Cardiac septum (tissue), 1 donor: ENCODE measurements at regions not wholly inside any gene's neighbourhood (a gene's known extent, or its start where the extent isn't known, plus 50 kb on each side); places are given as distances from the start of the nearest gene placed in this dataset.

Experiments
- DNase-seq: peaks from one replicate; pipeline ENCODE4 v3.0.0-alpha.2; 2020; ENCODE audit warnings: low spot score
- intact Hi-C: fragments of 100-400 bp; cut with DNase I; formaldehyde crosslinking; loops from one replicate; pipeline ENCODE4 v1.14.0; 2022
- donor health status: DM: no; HTN: no; CAD: no.

DNA sequence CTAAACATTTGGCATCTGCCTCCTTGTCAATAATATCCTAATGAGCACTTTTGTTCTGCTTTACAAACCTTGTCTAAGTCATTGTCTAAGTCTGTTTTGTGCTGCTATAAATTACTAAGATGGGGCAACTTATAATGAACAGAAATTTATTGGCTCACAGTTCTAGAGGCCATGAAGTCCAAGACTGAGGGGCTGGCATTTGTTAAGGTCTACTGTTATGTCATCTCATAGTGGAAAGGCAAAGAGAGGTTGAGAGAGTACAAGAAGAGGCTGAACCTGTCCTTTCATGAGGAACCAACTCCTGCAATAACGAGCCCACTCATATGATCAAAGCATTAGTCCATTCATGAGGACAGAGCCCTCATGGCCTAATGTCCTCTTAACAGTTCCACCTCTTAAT lies 72.7 kb upstream of the KLF12 start:
- intact Hi-C loops: no loop called here
- DNase-seq: no peak

DNA sequence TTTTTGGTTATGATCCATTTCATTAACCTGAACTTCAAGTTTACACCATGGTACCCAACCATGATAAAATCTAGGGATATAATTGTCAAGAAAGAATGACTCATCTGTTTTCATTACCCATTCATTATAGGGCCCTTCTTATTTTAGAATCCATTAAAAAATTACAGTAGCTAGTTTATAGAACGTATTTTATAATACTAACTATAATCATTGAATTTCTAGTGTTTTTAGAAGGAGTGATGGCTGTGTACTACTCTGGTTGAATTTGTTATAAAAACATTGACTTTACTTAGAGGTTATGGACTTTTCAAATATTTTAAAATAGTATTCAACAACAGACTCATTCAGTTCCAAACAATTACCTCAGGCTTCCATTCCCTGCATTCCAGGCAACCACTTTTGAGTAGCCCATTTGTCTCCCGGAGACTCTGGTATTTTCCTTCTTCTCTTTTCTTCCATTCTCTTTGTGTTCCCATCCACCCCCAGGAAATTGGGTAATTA lies 71.9 kb upstream of the KLF12 start:
- DNase-seq: no peak
- intact Hi-C loops: no loop called here

DNA sequence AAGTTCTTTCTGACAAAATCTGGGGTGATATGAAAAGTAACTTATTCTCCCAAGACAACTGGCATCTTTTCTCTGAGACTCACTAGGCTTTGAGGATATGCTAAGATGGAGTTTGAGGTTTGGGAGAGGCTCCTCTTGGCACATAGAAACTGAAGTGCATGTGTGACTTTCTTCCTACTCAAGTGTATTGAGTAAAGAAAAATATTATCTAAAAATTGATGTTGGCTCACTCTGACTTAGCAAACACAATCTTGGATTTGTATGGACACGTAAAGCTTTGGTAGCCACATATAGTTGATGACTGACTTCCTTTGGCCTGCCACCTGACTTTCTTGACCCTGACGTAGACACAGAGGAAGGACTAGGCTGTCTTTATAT lies 71.1 kb upstream of the KLF12 start:
- DNase-seq: no peak

DNA sequence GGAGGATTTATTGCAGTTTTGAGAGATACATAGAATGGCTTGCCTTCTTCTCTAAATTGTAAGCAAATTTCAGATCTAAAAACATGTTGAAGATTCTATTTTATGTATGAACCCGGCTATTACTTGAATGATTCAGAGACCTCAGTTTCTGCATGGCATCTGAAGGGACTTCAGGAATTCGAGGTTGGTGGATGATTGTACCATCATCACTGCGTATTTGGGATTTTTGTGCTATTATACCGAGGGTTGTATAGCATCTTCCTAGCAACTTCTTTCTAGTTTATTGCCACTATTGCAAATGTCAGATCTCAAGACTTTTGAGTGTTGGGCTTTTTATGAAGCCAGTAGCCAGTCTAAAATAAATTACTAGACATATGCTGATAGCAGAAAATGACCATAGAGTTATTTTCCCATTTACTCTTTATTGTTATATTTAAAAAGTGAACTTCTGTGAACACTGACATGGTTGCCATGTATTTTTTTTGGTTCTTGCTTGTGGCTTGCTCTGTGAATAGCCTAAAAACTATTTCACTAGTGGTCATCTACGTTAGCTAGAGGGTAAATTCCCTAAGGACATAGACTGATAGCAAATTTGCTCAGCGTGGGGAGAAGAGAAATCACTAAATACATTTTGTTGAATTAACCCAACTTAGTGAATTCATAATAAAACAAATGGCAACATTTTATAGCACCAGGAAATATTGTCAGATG lies 70.6 kb upstream of the KLF12 start:
- no peak for DNase-seq
- intact Hi-C loops: no loop called here

More for the DNA sequence above, 71.1 kb upstream of the KLF12 start:
- intact Hi-C loops: no loop called here

DNA sequence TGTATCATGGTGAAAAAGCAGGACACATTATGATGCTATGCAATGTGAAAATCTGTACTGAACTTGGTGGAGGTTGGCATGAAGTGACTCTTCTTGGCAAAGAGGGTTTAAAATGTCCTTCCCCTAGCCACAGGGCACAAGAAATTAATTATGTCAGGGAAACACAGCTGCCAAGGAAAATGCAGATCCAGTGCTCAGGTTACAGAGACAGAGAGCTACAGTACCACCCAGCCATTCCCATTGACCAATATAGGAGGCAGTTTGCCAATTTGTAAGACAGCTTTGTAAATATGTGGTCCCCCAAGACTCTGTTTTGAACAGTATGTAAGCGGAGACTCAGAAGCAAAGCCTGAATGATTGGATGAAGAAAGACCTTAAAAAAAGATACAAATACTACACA lies 69.4 kb upstream of the KLF12 start:
- intact Hi-C loops: no loop called here
- DNase-seq: no peak

DNA sequence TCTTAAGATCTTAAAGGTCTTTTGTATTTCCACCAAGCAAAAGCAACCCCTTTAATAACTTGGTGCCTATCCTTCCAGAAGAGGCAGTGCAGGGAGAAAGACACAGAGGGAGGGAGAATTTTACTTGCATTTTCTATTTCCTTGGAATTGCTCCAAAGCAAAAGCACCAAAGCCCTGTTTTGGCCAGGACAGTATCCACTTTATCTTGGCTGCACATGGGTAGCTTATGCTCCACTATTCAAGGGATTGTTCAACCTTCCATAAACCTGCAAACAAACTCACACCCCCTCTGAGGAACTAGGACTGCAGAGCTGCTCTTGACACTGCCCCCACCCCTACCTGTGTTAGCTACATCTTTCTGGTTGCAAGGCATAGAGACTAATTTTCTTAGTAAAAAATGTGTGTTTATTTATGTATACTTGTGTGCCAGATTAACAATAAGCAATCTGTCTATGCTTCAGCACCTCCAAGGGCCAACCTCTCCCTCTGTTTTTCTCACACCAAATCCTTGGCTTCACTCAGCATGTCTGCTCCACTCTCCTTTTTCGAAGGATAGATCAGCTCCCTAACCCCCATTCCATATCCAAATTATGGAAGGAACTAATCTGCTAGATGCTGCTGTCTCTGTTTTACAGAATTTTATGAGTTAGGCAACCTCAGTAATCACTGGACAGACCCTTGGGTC lies 68.1 kb upstream of the KLF12 start:
- intact Hi-C loops: no loop called here
- DNase-seq: no peak

DNA sequence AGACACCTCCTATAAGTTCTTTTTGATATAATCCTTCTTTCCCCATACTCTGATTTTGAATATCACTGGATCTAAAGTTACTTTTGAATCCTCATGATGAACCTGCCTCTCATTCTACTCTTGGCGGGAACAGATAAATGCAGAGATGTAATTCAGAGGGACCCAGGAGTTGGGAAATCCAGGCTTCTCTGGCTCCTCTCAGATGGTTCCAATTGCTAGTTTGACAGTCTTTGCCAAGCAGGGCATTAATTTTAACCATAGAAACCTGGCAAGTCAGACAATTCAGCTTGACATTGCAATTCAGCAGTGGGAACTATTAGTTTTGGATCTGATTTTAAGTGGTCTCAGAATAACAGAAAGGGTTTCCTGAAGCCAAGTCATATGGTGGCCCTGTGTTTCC lies 67.3 kb upstream of the KLF12 start:
- DNase-seq: no peak
- intact Hi-C loops: no loop called here

DNA sequence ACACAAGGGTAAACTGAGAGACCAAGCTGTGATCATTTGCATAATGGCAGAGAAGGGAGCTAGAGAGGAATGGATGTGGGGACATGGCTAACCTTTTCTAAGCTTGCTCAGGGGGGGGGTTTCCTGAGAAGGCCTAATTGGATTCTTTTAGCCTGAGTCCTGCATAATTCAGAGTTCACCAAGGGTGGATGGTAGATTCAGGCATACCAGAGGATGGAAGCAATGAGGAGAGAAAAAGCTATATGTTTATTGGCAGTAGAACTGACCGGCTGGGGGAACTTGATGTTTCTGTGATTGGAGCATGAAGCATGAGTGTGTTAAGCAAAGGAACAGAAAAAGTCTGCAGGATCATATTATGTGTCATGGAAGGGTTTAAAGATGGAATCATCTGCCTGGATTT lies 65.9 kb upstream of the KLF12 start:
- intact Hi-C loops: no loop called here

DNA sequence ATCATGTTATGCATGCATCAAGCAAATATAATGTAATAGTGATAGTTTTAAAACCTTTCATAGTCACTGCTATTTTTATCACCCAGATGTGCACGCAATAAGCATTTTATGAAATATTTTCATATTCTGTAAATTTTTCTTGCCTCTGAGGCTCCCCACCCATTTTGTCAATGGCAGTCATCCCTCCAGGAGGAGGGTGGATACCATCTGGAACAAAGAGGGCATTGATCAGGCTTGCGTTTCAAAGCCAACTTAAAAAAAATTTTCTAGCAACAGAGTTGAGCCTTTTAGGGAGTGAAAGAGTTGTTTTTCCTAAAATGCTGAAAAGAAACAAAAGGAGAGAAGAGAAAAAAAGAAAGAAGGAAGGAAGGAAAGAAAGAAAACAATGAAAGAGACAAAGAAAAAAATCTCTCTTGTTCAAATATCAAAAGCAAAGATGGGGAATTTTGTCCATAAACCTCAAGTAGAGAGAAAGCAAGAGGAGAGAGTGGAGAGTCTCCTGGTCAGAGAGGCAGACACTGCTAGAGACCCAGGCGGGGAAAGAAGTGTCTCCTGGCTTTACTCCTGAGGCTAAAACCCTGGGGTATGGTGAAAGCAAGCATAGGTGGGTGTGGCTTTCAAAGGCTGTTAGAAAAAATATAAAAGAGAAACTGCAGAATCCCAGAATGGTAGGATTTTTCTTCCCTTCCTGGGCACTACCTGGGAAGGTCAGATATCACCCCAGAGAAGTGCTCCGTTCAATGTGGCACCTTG lies 63.6 kb upstream of the KLF12 start:
- DNase-seq: no peak
- intact Hi-C loops: no loop called here

More for the DNA sequence above, 65.9 kb upstream of the KLF12 start:
- DNase-seq: no peak

DNA sequence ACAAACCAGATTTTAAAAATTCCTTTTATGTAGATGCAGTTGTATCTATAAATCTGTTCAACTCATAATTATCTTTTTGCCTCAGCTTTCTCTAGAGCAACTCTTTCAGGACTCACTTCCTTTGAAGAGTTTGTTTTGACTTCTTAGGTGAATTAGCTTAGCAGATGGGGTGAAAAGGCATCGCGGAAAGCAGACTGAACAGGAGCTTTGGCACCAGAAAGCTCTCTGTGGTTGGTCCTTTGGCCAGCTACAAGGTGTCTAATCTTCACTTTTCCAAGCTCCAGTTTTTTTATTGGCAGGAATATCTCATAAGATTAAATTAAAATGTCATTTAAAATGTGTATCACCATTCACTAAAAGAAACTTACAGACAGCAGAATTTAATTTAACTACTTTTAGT lies 60.6 kb upstream of the KLF12 start:
- intact Hi-C loops: no loop called here
- DNase-seq: no peak

DNA sequence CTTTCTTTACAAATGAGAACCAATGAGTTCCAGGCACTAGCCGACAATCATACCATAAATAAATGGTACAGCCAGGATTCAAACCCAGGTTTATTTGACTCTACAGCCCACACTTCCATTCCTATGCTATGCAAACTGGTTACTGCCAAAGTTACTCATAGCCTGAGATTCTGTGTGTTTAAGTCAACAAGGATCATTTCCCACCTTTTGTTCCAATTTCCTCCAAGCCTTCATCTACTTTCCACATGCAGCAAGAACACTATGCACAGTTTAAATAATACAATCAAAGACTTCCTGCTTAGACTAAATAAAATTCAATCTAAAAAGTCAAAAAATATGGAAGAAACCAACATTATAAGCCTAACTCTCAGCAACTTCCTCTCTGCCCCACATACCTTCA lies 59.2 kb upstream of the KLF12 start:
- no peak for DNase-seq
- intact Hi-C loops: no loop called here

DNA sequence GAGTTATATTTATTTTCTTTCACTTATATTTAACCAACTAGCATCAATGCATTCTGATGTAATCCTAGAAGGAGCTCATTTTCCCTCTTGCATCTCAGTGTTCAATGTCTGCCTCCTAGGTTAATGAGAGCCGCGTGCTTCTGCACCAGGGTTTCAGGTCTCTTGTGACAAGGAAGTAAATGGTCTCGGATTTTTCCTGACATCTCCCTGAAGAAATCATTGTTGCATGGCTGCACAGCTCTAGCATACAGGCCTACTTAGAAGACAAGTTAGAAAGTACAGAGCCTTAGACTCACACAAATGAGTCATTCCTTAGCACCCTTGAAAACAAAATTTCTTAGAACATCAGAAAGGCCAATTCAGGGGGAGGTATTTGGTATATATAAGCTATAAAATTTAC lies 57.2 kb upstream of the KLF12 start:
- DNase-seq: no peak
- intact Hi-C loops: no loop called here

DNA sequence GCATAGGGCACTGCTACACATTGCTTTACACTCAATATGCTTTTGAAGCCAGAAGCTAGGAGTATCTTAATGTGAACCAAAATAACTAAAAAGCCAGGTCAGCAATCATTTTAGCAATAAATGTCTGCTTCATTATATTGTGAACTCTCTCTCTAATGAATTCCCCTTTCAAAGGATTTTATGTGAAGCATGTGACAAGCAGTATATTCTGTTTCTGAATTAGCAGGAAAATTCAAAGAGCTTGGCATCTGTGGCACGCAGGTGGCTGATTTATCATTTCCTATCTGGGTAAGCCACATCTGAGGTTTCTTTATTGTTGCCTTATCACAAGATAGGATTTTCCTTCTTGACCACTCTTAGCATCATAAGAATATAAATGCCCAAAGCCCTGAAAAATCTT lies 56.8 kb upstream of the KLF12 start:
- no peak for DNase-seq
- intact Hi-C loops: no loop called here

DNA sequence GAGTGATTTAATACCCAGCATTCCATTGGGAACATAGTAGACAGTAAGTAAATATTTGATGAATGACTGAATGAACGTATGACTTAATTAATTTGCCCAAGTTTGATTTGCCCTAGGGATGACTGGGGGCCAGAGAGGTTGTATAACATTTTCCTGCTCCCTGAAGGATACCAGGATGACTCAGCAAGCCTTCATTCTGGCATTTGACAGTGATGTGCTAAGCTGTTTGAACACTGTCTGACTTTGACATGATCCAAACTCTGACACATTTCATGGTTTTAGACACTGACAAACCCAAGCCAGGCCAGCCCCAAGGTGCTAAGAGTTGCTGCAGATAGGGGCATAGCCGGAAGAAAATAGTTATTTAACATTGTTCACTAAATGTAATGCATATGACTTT lies 53.4 kb upstream of the KLF12 start:
- intact Hi-C loops: no loop called here
- no peak for DNase-seq

DNA sequence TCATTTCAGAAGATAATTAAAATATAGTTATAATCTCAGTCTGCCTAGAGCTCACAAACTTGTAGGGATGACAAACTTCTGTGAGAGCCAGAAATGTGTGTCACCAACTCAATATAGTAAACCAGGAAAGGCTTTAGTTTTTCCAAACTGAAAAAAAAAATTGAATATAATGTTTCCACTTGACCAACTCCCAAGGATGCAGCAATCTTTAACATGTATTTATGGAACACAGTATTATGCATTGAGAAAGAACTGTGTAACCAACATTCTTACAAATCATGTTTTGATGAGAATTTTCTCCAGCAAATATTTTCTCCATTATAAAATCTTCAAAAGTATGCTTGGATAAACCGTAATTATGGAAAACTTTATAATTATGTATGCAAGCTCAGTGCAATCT lies 50.1 kb upstream of the KLF12 start:
- intact Hi-C loops: no loop called here
- DNase-seq: no peak
